ENCODE measurements at regions not wholly inside any gene's neighbourhood (a gene's known extent, or its start where the extent isn't known, plus 50 kb on each side); places are given as distances from the start of the nearest gene placed in this dataset.

DNA sequence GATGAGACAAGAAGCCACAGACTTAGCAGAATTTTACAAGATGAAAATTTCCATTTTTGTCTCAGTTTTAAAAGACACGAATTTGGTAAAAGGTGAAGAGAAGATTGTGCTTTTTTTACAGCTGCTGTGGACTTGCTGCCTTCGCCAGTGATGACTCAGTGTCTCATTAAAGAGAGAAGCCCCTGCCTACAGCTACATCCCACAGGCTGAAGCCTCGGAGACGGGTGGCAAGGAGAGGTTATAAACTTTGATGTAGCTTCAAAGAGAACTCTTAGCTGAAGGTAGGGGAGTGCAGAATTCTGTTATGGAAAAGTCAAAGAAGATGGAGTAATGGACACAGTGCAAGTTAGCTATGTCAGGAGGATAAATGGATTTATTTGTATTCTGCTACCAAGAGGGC lies 683.4 kb upstream of the ARGLU1 start:
- H3K27me3 Mint-ChIP-seq (ENCODE audit: low read depth, unreplicated experiment): no peaks in the 10 kb centered on the region
- peaks cover 14% of the 10 kb centered on the region for H3K4me1 Mint-ChIP-seq (ENCODE audit: low read depth, unreplicated experiment)
- H3K4me1 ChIP-seq (ENCODE audit: insufficient read depth, low read length): peaks cover 3% of the 10 kb centered on the region
- peak overlapping the region; percentile 6 for H3K4me2 ChIP-seq (ENCODE audit: low read length)
- H3K36me3 Mint-ChIP-seq (ENCODE audit: low read depth, unreplicated experiment): no peaks in the 10 kb centered on the region
- H3K9me3 ChIP-seq (ENCODE audit: insufficient read depth, low read depth, low read length): no peaks in the 10 kb centered on the region
- no peak overlapping the region for H3K9ac ChIP-seq (ENCODE audit: low read length)
- no peaks in the 10 kb centered on the region for H3K27me3 ChIP-seq (ENCODE audit: insufficient read depth, low read length)
- H3K4me3 ChIP-seq (ENCODE audit: insufficient read depth, low read depth, low read length): no peak overlapping the region
- no peak for TF ChIP-seq EZH2 (IDR thresholded peaks at IDR 0.05; ENCODE audit: insufficient read depth, low read length)
- TF ChIP-seq, protein P1, sequence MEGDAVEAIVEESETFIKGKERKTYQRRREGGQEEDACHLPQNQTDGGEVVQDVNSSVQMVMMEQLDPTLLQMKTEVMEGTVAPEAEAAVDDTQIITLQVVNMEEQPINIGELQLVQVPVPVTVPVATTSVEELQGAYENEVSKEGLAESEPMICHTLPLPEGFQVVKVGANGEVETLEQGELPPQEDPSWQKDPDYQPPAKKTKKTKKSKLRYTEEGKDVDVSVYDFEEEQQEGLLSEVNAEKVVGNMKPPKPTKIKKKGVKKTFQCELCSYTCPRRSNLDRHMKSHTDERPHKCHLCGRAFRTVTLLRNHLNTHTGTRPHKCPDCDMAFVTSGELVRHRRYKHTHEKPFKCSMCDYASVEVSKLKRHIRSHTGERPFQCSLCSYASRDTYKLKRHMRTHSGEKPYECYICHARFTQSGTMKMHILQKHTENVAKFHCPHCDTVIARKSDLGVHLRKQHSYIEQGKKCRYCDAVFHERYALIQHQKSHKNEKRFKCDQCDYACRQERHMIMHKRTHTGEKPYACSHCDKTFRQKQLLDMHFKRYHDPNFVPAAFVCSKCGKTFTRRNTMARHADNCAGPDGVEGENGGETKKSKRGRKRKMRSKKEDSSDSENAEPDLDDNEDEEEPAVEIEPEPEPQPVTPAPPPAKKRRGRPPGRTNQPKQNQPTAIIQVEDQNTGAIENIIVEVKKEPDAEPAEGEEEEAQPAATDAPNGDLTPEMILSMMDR (IDR thresholded peaks at IDR 0.05; ENCODE audit: insufficient read depth, low read depth, low read length): no peak
- H3K27ac Mint-ChIP-seq (ENCODE audit: unreplicated experiment): peak overlapping the region; percentile 22
- no peak for FAIRE-seq
- H3K27ac ChIP-seq (ENCODE audit: low read depth, low read length): no peak overlapping the region
- H2AFZ ChIP-seq (ENCODE audit: low read depth, low read length): no peak overlapping the region
- no peaks in the 10 kb centered on the region for H4K20me1 ChIP-seq (ENCODE audit: insufficient read depth, low read length)
- no peak overlapping the region for H3K4me3 Mint-ChIP-seq (ENCODE audit: unreplicated experiment)
- no peaks in the 10 kb centered on the region for H3K9me3 Mint-ChIP-seq (ENCODE audit: unreplicated experiment)
- no peaks in the 10 kb centered on the region for H3K79me2 ChIP-seq (ENCODE audit: insufficient read depth, low read length)
- H3K36me3 ChIP-seq (ENCODE audit: insufficient read depth, low read length): no peaks in the 10 kb centered on the region
- DNase-seq (ENCODE audit: low read depth): peak; percentile 20

- Mint-ChIP-seq H3K36me3 (ENCODE audit: low read depth, unreplicated experiment) (no peaks in the 10 kb centered on the region), H3K9me3 (ENCODE audit: unreplicated experiment) (no peaks in the 10 kb centered on the region), H3K4me3 (ENCODE audit: unreplicated experiment) (no peak overlapping the region), H3K27ac (ENCODE audit: unreplicated experiment) (peak overlapping the region; percentile 28), H3K27me3 (ENCODE audit: low read depth, unreplicated experiment) (no peaks in the 10 kb centered on the region), H3K4me1 (ENCODE audit: low read depth, unreplicated experiment) (peaks cover 14% of the 10 kb centered on the region)
- Histone ChIP-seq H3K27me3 (ENCODE audit: insufficient read depth, low read length) (no peaks in the 10 kb centered on the region), H4K20me1 (ENCODE audit: insufficient read depth, low read length) (no peaks in the 10 kb centered on the region), H3K9ac (ENCODE audit: low read length) (no peak overlapping the region), H3K9me3 (ENCODE audit: insufficient read depth, low read depth, low read length) (no peaks in the 10 kb centered on the region), H3K4me2 (ENCODE audit: low read length) (no peak overlapping the region), H3K4me1 (ENCODE audit: insufficient read depth, low read length) (peaks cover 3% of the 10 kb centered on the region), H2AFZ (ENCODE audit: low read depth, low read length) (no peak overlapping the region), H3K27ac (ENCODE audit: low read depth, low read length) (no peak overlapping the region), H3K36me3 (ENCODE audit: insufficient read depth, low read length) (no peaks in the 10 kb centered on the region), H3K79me2 (ENCODE audit: insufficient read depth, low read length) (no peaks in the 10 kb centered on the region), H3K4me3 (ENCODE audit: insufficient read depth, low read depth, low read length) (no peak overlapping the region)
- TF ChIP-seq EZH2 (IDR thresholded peaks at IDR 0.05; ENCODE audit: insufficient read depth, low read length): no peak
- TF ChIP-seq, protein P1 (IDR thresholded peaks at IDR 0.05; ENCODE audit: insufficient read depth, low read depth, low read length): no peak
- DNase-seq (ENCODE audit: low read depth) (no peak), FAIRE-seq (no peak)
These were observed 682.7 kb upstream of the ARGLU1 start for GRCh38 chr13:107250628-107251027.

DNA sequence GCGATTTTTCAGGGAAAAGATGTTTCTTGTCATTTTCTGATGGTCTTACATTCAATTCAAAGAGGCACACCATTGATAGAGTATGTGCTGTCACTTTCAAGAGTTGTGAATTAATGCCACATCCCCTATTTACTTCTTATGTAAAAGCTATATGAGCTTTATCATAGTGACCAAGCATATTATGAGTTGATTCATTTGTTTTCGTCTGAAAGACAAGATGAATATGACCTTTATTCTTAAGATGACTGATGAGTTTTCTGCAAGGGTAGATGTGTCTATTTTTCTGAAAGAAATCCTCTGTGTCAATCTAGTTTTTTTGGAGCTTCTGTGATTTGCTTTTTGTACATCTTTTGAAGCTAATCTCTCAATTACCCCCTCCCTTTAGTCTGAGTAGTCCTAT lies 676.3 kb upstream of the ARGLU1 start:
- Mint-ChIP-seq H3K27me3 (ENCODE audit: low read depth, unreplicated experiment) (no peaks in the 10 kb centered on the region), H3K9me3 (ENCODE audit: unreplicated experiment) (no peaks in the 10 kb centered on the region)
- H3K9ac ChIP-seq (ENCODE audit: low read length): no peak overlapping the region

More for the DNA sequence above, 676.3 kb upstream of the ARGLU1 start:
- H3K36me3 ChIP-seq (ENCODE audit: insufficient read depth, low read length): no peaks in the 10 kb centered on the region
- Mint-ChIP-seq H3K4me3 (ENCODE audit: unreplicated experiment) (no peak overlapping the region), H3K27ac (ENCODE audit: unreplicated experiment) (no peak overlapping the region), H3K4me1 (ENCODE audit: low read depth, unreplicated experiment) (no peaks in the 10 kb centered on the region), H3K36me3 (ENCODE audit: low read depth, unreplicated experiment) (no peaks in the 10 kb centered on the region)
- H3K27ac ChIP-seq (ENCODE audit: low read depth, low read length): no peak overlapping the region
- DNase-seq (ENCODE audit: low read depth): no peak
- no peaks in the 10 kb centered on the region for H3K4me1 ChIP-seq (ENCODE audit: insufficient read depth, low read length)
- no peaks in the 10 kb centered on the region for H3K27me3 ChIP-seq (ENCODE audit: insufficient read depth, low read length)
- H3K4me3 ChIP-seq (ENCODE audit: insufficient read depth, low read depth, low read length): no peak overlapping the region
- H4K20me1 ChIP-seq (ENCODE audit: insufficient read depth, low read length): no peaks in the 10 kb centered on the region
- H2AFZ ChIP-seq (ENCODE audit: low read depth, low read length): no peak overlapping the region
- H3K9me3 ChIP-seq (ENCODE audit: insufficient read depth, low read depth, low read length): no peaks in the 10 kb centered on the region
- H3K4me2 ChIP-seq (ENCODE audit: low read length): no peak overlapping the region
- FAIRE-seq: no peak
- no peaks in the 10 kb centered on the region for H3K79me2 ChIP-seq (ENCODE audit: insufficient read depth, low read length)
- TF ChIP-seq, protein P1 (IDR thresholded peaks at IDR 0.05; ENCODE audit: insufficient read depth, low read depth, low read length): no peak
- TF ChIP-seq EZH2 (IDR thresholded peaks at IDR 0.05; ENCODE audit: insufficient read depth, low read length): no peak

Data from astrocyte (in vitro differentiated cells and primary cell).